GM18907 (cell line): ENCODE measurements at regions not wholly inside any gene's neighbourhood (a gene's known extent, or its start where the extent isn't known, plus 50 kb on each side); places are given as distances from the start of the nearest gene placed in this dataset.

Source experiments
- ATAC-seq: cut with Tn5 transposase; IDR thresholded peaks from one replicate; pipeline ENCODE4 v1.9.1; 2021; ENCODE audit warnings: mild to moderate bottlenecking, moderate library complexity; ENCODE audit not compliant: unreplicated experiment

- ATAC-seq, result no peak
Observed at GRCh38 chr17:77358801-77359200, 218.0 kb downstream of the SEC14L1 start.

DNA sequence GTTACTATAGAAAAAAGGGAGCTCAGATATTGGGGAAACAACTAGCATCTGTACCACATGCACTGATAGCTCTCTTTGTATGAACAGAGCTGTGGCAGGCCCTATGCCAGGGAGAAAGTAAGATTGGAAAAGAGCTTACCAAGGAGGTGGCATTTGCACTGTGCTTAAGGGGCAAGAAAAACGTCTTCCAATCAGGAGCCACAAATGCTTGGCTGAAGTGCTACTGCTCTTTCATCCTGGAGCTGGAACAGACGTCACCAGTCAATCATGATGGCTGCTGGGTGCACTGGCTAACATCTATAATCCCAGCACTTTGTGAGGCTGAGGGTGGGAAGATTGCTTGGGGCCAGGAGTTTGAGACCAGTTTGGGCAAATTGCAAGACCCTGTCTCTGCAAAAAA, 218.5 kb downstream of the SEC14L1 start:
- ATAC-seq, result no peak

DNA sequence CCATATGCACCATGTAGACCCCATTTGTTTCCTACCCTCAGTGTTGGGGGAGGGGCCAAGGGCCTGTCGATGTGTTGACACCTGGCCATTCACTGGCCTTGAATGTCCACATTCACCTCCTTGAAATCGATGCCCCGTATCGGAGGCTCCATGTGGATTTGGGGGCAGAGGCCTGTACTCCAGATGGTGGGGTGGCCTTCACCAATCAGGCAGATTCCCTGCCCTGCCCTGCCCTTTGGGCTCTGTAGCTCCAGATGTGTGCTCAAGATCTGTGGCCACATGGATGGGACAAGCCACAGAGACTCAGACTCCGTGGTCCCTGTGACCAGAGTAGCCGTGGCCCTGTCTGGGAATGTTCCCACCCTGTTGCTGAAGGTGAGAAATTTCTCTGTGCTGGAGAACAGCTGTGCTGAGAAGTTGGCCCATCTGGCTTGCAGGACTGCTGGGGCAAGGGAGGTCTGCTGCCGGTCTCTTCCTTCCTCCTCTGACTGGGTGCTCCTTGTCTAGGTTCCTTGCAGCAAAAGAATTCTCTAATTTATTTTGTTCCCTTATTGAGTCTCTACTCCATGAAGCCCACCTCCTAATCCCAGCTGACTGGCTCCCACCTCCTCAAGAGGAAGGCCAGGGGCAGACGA, 221.3 kb downstream of the SEC14L1 start:
- no peak for ATAC-seq

DNA sequence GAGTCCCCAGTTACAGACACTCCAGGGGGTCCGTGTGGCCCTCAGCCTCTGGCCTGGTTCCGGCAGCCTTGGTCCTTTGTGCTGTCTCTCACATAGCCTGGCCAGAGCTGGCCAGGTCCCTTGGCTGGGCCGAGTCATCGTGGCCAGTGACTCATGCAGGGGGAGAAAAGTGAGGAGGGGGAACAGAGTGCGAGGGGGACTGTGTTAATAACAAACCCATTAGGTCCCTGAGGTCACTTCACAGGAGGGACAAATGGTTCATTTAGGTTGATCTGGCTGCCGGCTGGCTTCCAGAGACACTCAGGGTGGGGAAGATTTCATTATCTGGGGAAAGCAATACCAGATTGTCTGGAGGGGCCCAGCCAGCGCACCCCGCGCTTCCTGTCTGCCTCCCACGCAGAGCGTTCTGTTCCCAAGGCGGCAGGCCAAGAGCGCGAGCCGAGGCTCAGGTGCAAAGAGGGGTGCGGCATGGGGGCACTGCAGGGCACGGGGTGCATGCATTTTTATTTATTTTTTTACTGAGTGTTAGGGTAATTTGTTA, 223.1 kb downstream of the SEC14L1 start:
- ATAC-seq, result no peak

DNA sequence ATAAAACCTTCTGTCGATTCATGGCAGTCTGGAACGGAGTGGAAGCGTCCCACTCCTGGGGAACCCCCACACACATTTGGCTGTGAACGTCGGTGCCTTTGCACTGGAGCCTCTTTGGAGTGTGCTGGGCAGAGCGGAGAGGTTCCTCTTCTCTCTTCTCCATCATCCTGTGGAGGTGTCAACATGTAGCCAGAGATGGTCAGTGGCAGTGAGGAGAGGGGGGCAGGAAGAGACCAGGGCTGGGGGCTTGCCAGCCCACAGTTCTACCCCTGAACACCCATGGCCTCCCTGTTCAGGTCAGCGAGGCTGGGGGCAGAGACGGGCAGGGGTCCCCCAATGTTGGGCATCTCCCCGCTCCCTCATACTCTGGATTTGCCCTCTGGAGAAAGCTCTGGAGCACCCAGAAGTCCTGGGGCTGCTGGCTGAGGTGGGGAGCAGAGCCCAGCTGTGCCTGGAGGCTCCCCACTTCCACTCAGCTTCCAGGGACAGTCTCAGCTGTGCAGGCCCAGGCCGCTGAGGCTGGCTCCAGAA, 223.7 kb downstream of the SEC14L1 start:
- no peak for ATAC-seq

DNA sequence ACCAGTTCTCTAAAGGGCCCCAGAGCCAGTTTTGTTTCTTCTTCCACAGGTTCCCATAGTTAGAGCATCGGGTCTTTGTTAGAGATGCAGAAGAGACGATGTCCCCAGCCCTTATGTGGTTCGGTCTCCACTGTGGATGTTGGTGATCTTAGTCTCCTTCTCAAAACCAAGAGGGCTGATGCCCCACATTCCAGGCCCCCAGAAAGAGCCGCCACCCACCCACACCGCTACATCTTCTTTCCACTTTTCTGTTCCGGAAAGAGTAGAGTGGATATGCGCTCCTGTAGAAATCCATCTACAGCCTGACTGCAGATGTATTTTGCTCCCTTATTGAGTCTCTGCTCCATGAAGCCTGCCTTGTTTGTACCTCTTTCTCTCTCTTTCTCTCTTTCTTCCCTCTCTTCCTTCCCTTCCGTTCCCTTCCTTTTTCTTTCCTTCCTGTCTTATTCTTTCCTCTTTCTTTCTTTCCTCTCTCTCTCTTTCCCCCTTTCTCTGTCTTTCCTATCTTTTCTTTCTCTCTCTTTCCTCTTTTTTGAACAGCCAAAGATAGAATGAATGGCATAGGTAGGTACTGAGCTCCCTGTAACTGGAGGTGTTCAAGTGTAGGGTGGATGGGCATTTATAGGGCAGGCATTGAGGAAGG, 224.3 kb downstream of the SEC14L1 start:
- ATAC-seq, result no peak

DNA sequence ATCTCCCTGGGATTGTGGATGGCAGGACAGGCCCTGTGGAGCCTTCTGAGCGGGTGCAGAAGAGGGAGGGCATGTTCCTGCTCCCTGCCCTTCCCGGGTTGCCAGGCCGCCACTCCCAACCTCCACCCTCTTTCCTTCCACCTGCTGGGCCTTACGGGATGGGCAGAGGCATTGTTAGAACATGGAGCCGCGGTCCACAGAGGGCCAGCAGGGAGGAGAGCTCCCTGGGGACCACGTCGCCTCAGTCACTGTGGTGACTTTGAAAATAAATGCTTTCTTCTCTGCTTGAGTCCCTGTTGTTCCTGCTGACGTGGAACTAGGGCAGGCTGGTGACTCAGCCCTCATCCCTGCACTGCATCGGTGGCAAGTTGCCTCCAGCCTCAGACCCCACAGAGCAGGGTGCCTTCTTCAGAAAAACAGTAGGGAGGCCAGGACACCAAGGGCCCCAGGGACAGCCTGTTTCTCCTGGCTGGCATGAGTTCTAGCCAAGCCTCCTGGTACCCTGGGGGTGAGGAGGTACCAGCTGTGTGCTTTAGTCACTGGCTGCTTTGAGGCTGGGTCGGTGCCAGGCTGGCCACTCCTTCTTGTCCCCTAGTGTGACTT, 224.9 kb downstream of the SEC14L1 start:
- no peak for ATAC-seq

DNA sequence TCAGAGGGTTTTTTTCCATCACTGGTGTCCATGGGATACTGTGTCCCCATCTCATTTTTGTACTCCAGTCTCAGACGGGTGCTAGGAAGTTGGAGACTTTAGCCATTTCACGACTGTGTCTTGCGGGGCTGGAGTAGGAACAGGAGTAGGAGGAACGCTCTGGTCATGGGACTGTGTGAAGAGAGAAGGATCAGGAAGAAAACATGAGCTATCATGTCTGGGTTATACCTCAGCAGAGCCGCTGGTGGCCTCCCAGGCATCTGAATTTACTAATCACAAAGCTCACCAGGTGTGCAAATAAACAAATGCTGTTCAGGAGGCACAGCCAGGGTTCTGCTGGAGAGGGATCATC, 225.4 kb downstream of the SEC14L1 start:
- no peak for ATAC-seq

GRCh38 chr17:77366558-77367245, 225.9 kb downstream of the SEC14L1 start:
- ATAC-seq, result no peak

- no peak for ATAC-seq
Observed at GRCh38 chr17:77369544-77369971, 228.8 kb downstream of the SEC14L1 start.

DNA sequence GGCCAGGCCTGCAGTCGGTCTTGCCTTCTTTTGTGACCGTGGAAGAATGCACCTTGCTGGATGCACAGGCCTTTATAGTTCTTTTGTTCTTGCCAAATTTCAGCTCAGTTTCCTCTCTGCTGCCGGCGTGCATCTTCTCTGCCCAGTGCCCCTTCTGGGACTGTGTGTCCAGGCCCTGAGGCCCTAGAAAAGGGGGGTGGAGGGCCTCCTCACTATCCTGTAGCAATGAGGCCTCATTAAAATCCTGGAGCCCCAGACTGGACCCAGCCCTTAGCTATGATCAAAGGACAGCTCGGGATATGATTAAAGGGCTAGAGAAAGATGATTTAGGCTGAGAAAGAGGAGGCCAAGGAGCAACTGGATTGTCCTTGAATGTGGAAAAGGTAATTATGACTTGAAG, 229.8 kb downstream of the SEC14L1 start:
- no peak for ATAC-seq

GRCh38 chr17:77371117-77371887, 230.5 kb downstream of the SEC14L1 start:
- ATAC-seq, result no peak

DNA sequence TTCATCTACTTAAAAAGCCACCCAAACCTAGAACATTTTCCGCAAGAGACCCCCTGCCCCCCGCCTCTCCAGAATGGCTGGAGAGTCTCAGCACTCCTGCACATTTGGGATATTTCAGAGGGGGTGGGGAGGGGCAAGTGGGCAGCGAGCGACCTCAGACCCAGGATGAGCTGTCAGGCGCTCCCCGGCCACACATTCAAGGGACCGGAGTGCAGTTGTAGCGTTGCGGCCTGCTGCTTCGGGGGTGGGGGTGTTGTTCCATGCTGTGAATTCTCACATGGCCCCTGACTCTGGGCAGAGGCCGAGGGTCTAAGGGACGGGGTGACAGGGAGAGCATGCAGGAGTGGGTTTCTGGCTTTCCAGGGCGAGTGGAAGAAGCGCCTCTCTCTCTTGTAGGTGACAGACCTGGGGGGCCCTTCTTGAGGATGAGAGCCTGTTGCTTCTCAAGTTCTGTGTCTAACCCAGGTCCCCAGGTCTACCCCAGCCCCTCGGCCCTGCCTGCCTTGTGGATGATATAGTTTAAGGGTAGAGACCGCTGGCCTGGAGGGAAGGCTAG, 231.2 kb downstream of the SEC14L1 start:
- ATAC-seq, result no peak

DNA sequence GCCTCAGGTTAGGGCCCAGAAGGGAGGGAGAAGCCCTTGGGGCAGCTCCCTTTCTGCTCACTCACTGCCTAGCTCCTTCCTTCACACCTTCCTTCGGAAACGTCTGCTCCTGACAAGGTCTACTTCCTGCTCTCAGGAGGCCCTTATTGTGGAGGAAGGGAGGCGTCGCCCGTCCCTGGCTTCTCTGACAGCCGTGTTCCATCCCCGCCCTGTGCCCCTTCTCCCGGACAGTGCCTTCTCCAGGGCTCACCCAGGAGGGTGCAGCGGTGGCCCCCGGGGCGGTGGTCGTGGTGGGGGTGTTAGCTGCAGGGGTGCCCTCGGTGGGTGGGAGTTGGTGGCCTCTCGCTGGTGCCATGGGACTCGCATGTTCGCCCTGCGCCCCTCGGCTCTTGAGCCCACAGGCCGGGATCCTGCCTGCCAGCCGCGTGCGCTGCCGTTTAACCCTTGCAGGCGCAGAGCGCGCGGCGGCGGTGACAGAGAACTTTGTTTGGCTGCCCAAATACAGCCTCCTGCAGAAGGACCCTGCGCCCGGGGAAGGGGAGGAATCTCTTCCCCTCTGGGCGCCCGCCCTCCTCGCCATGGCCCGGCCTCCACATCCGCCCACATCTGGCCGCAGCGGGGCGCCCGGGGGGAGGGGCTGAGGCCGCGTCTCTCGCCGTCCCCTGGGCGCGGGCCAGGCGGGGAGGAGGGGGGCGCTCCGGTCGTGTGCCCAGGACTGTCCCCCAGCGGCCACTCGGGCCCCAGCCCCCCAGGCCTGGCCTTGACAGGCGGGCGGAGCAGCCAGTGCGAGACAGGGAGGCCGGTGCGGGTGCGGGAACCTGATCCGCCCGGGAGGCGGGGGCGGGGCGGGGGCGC, 231.9 kb downstream of the SEC14L1 start:
- ATAC-seq, result peak; percentile 52

DNA sequence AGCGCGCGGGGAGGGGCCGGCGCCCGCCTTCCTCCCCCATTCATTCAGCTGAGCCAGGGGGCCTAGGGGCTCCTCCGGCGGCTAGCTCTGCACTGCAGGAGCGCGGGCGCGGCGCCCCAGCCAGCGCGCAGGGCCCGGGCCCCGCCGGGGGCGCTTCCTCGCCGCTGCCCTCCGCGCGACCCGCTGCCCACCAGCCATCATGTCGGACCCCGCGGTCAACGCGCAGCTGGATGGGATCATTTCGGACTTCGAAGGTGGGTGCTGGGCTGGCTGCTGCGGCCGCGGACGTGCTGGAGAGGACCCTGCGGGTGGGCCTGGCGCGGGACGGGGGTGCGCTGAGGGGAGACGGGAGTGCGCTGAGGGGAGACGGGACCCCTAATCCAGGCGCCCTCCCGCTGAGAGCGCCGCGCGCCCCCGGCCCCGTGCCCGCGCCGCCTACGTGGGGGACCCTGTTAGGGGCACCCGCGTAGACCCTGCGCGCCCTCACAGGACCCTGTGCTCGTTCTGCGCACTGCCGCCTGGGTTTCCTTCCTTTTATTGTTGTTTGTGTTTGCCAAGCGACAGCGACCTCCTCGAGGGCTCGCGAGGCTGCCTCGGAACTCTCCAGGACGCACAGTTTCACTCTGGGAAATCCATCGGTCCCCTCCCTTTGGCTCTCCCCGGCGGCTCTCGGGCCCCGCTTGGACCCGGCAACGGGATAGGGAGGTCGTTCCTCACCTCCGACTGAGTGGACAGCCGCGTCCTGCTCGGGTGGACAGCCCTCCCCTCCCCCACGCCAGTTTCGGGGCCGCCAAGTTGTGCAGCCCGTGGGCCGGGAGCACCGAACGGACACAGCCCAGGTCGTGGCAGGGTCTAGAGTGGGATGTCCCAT, 232.8 kb downstream of the SEC14L1 start:
- ATAC-seq, result peak; percentile 6

- ATAC-seq, result no peak
Observed at GRCh38 chr17:77374170-77374936, 233.6 kb downstream of the SEC14L1 start.

- ATAC-seq, result no peak
Observed at GRCh38 chr17:77375108-77375916, 234.5 kb downstream of the SEC14L1 start.
